Pancreas (tissue), 10 donors: ENCODE measurements at regions not wholly inside any gene's neighbourhood (a gene's known extent, or its start where the extent isn't known, plus 50 kb on each side); places are given as distances from the start of the nearest gene placed in this dataset.

Source experiments
- ATAC-seq, 4 donors: fragments of 200-7000 bp; cut with Tn5 transposase; one replicate each; pipeline versions ENCODE4 v1.8.0 to v1.9.1; 2020; ENCODE audit warnings: mild to moderate bottlenecking in 4 of 4, moderate library complexity in 4 of 4
- DNase-seq, 6 donors: peaks; one replicate each; pipeline ENCODE4 v3.0.0-alpha.2; 2020
- FAIRE-seq: peaks from 2 replicates; lab custom pipeline; 2012; peaks lifted over from hg19 to GRCh38; lab: Jason Lieb, UNC
- H3K27ac ChIP-seq, 4 donors: fragments of 200-600 bp; sonication (generic); 1 replicate in 3 of 4; 2 replicates in 1 of 4; pipeline versions ENCODE4 v1.5.0 to v1.8.0; 2020
- H3K27me3 ChIP-seq, 4 donors: fragments of 200-600 bp; one replicate each; pipeline ENCODE4 v1.8.0; 2021
- H3K36me3 ChIP-seq, 3 donors: fragments of 200-600 bp; sonication (generic) in 1 of 3; one replicate each; pipeline versions ENCODE4 v1.5.0 to v1.8.0; 2020 to 2021
- H3K4me1 ChIP-seq, 3 donors: fragments of 200-600 bp; one replicate each; pipeline ENCODE4 v1.8.0; 2021
- H3K4me3 ChIP-seq, 4 donors: fragments of 200-600 bp; sonication (generic) in 2 of 4; one replicate each; pipeline versions ENCODE4 v1.5.0 to v1.8.0; 2020 to 2021
- H3K9me3 ChIP-seq, 4 donors: fragments of 200-600 bp; one replicate each; pipeline ENCODE4 v1.8.0; 2021
- WGBS, 2 donors: extraction: QIAGEN DNeasy Blood & Tissue Kit; methylation state at CpG; one replicate each; pipeline ENCODE4 v1.1.7; 2013; 5-methylcytosine and 5-hydroxymethylcytosine counted together
- intact Hi-C, 3 donors: fragments of 100-400 bp; cut with DNase I; formaldehyde crosslinking; loops; one replicate each; pipeline versions ENCODE4 v1.11.1 to v1.14.2; 2022
- TF ChIP-seq, protein P1 (sequence below), 4 donors: fragments of 200-600 bp; sonication (generic) in 3 of 4; IDR thresholded peaks; one replicate each; pipeline versions ENCODE4 v1.5.0 to v1.8.0; 2021; ENCODE audit warnings: antibody characterized with exemption in 4 of 4
- donor health status: healthy with polysubstance abuse.
- donor health status: DM: no; HTN: no; CAD: no; lungs with moderate emphysema.
- donor health status: DM: no; HTN: no; CAD: no.
- donor health status: control.
- donor health status: control.
- donor health status: Bipolar disorder and iron deficiency.
- donor health status: DM: yes; HTN: yes; CAD: no.
- donor health status: DM: no; HTN: no; CAD: no.
- donor health status: DM: no; HTN: no; CAD: no.
- donor health status: DM: yes; HTN: yes; CAD: no.

DNA sequence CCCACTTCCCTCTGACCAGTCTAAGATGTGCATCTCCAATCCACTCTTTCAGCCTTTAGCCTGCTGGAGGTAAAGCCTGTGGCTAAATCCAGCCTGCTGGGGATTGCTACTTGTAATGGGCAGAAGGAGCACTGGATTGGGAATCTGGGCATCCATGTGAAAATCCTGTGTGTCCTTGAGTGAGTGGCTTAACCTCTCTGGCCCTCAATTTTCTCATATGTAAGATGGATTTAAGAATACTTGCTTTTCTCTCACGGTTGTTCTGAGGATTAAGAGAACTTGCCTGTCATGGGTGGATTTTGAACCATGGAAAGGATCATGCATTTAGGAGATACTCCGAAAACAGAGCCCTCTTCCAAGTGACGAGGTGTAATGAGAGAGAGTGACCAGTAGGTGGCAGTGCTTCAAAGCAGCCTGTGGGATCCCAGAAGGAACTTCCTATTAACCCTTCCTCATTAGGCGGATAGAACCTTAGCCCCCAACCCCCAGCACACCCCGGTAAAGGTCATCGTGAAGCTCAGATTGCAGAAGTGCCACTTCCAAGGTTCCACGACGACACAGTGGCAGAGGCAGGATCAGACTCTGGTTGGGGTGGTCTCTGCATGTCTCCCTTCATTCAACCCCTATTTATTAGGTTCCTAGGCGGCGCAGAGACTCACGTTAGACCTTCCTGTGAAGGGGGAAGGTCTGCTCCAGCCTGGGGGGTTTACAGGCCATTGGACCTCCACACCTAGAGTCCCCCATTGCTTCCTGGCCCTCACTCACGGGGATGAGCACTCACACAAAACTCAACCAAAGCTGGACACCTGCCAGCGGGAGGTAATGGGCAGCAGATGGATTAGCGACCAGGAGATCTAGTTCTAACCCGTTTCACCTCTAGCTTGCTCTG is 68.7 kb upstream of the ZNF618 start:
- H3K4me3 ChIP-seq, result peak overlapping the region in 2 of 4 donors; percentile 29 to 40
- no peak overlapping the region for H3K27ac ChIP-seq
- H3K4me1 ChIP-seq, result no peaks in the 10 kb centered on the region
- no peaks in the 10 kb centered on the region for H3K36me3 ChIP-seq
- no peaks in the 10 kb centered on the region for H3K9me3 ChIP-seq
- no peaks in the 10 kb centered on the region for H3K27me3 ChIP-seq
- DNase-seq (peak in 5 of 6 donors; percentile 31 to 72 (median 51)), FAIRE-seq (no peak), ATAC-seq (peak; percentile 70 to 97 (median 94))
- TF ChIP-seq, protein P1, sequence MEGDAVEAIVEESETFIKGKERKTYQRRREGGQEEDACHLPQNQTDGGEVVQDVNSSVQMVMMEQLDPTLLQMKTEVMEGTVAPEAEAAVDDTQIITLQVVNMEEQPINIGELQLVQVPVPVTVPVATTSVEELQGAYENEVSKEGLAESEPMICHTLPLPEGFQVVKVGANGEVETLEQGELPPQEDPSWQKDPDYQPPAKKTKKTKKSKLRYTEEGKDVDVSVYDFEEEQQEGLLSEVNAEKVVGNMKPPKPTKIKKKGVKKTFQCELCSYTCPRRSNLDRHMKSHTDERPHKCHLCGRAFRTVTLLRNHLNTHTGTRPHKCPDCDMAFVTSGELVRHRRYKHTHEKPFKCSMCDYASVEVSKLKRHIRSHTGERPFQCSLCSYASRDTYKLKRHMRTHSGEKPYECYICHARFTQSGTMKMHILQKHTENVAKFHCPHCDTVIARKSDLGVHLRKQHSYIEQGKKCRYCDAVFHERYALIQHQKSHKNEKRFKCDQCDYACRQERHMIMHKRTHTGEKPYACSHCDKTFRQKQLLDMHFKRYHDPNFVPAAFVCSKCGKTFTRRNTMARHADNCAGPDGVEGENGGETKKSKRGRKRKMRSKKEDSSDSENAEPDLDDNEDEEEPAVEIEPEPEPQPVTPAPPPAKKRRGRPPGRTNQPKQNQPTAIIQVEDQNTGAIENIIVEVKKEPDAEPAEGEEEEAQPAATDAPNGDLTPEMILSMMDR (IDR thresholded peaks at IDR 0.05), result peak; percentile 74 to 90 (median 82)
- intact Hi-C loops, result loop anchor here in 1 of 3 donors (5.0 kb wide), 1 partner anchor 155 kb away; no protein-coding TSS in a partner anchor
- 11 to 14% methylated on average over 15 of the region's 15 CpGs for WGBS, 2 donors

DNA sequence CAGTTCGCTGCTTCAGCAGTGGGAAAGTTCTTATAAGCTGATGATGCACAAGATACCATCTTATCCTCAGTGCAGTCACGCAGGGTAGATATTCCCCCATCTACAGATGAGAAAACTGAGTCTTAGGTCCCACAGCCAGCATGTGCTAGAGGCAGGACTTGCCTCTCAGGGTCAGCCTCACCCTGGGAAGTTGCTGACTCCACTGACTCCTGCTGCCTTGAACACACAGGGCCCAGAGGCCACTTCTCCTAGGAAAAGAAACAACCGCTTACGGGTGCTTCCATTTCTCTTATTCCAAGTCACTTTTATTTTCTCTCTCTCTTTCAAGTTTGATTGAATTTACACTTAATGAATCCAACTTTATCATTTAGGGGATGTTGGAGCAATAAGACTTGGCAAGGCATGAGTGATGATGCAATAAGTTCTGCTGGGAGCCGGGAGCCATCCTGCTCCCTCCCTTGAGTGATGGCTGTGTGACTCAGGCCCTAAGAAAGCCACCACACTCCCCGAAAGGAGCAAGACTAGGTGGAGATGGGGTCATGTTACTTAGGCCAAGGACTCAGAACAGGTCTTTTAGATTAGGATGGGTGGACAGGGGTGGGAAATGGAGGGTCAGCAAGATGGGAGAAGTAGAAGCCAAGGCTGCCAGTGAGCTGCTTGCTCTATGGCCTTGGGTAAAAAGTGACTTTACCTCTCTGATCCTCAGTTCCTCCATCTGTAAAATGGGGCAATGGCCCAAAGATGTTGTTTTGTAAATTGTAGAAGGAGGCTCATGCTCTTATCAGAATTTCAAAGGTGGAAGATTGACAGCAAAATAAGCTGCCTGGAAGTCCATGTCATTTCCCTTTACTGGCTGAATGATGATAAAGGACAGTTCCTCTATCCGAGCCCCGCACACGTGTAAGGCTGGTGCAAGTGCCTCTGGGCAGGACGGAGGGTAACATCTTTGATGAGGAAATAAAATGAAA is 67.4 kb upstream of the ZNF618 start:
- Histone ChIP-seq H3K36me3 (no peaks in the 10 kb centered on the region), H3K4me1 (no peaks in the 10 kb centered on the region), H3K9me3 (no peaks in the 10 kb centered on the region), H3K27me3 (no peaks in the 10 kb centered on the region), H3K4me3 (no peak overlapping the region), H3K27ac (no peak overlapping the region)
- WGBS, 2 donors, result 70 to 73% methylated on average over 10 of the region's 10 CpGs
- DNase-seq (peak in 1 of 6 donors; percentile 45), ATAC-seq (peak; percentile 53 to 75 (median 60)), FAIRE-seq (no peak)
- TF ChIP-seq, protein P1 (IDR thresholded peaks at IDR 0.05), result no peak
- intact Hi-C loops, result loop anchor here in 1 of 3 donors (5.0 kb wide), 1 partner anchor 154 kb away; no protein-coding TSS in a partner anchor

DNA sequence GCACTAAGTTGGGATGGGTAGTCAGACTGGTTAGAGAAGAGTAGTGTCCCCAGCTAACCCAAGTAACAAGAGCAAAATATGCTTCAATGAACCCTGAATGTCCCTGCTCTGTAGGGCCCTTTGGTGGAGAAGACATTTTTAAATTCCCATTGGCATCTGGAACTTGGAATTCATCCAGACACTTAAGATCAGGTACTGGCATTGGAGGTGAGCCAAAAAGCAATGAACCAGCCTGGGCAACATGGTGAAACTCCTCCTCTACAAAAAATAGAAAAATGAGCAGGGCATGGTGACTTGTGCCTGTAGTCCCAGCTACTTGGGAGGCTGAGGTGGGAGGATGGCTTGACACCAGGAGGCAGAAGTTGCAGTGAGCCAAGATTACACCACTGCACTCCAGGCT is 58.9 kb upstream of the ZNF618 start:
- TF ChIP-seq, protein P1 (IDR thresholded peaks at IDR 0.05), result no peak
- Histone ChIP-seq H3K4me1 (no peaks in the 10 kb centered on the region), H3K27me3 (no peaks in the 10 kb centered on the region), H3K4me3 (no peak overlapping the region), H3K36me3 (no peaks in the 10 kb centered on the region), H3K27ac (no peak overlapping the region), H3K9me3 (no peaks in the 10 kb centered on the region)
- no peak for ATAC-seq
- intact Hi-C loops, result no loop called here
- no peak for DNase-seq
- no peak for FAIRE-seq

DNA sequence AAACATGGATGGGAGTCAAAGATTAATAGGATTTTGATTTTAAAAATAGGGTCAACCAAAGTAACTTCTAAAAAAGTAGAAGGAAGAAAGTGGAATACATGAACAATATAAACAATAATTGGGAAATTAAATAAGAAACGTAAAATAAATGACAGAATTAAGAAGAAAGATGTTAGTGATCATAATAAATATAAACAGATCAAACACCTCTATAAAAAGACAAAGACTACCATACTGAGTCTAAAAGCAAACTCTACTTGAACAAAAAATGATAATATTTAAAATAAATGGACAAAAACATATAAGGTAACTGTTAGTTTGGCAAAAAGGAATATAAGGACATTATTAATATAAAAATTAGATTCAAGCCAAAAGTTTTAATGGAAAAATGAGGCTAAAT is 57.7 kb upstream of the ZNF618 start:
- DNase-seq, result no peak
- Histone ChIP-seq H3K36me3 (no peaks in the 10 kb centered on the region), H3K27ac (no peak overlapping the region), H3K27me3 (no peaks in the 10 kb centered on the region), H3K4me1 (no peaks in the 10 kb centered on the region), H3K9me3 (no peaks in the 10 kb centered on the region), H3K4me3 (no peak overlapping the region)
- intact Hi-C loops, result no loop called here
- FAIRE-seq, result no peak
- 49 to 68% methylated on average over 1 of the region's 1 CpG for WGBS, 2 donors
- TF ChIP-seq, protein P1 (IDR thresholded peaks at IDR 0.05), result no peak
- no peak for ATAC-seq
